C4-2B (cell line): ENCODE measurements at regions not wholly inside any gene's neighbourhood (a gene's known extent, or its start where the extent isn't known, plus 50 kb on each side); places are given as distances from the start of the nearest gene placed in this dataset.

Experiments used
- H3K27ac ChIP-seq: fragments of 450-650 bp; 2 replicates; pipeline ENCODE4 v1.5.1; 2017
- ZFX ChIP-seq: fragments of 450-650 bp; IDR thresholded peaks from 2 replicates; pipeline ENCODE4 v1.6.1; 2017
- TF ChIP-seq, protein P1 (sequence below): fragments of 450-650 bp; conservative IDR thresholded peaks from 2 replicates; pipeline ENCODE4 v1.5.1; 2017; ENCODE audit warnings: mild to moderate bottlenecking

DNA sequence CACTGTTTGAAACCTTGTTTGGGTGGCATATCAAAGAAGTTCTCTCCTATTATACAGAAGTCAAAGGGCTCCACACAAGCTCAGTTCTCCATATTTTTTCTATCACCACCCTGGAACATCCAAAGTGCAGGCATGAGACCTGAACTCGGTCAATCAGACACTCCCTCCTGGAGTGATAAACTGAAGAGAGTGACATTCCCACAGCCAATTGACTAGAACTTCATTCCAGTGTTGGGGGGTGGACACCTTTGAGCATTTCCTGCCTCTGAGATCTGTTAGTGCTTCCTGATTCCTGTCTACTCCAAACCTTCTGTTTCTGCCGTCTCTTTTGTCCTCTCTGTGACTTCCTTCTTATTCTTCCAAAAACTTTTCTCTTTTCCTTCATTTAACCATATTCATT is 220.7 kb upstream of the NOX3 start:
- H3K27ac ChIP-seq, result no peak overlapping the region
- TF ChIP-seq, protein P1, sequence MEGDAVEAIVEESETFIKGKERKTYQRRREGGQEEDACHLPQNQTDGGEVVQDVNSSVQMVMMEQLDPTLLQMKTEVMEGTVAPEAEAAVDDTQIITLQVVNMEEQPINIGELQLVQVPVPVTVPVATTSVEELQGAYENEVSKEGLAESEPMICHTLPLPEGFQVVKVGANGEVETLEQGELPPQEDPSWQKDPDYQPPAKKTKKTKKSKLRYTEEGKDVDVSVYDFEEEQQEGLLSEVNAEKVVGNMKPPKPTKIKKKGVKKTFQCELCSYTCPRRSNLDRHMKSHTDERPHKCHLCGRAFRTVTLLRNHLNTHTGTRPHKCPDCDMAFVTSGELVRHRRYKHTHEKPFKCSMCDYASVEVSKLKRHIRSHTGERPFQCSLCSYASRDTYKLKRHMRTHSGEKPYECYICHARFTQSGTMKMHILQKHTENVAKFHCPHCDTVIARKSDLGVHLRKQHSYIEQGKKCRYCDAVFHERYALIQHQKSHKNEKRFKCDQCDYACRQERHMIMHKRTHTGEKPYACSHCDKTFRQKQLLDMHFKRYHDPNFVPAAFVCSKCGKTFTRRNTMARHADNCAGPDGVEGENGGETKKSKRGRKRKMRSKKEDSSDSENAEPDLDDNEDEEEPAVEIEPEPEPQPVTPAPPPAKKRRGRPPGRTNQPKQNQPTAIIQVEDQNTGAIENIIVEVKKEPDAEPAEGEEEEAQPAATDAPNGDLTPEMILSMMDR, result no peak
- TF ChIP-seq ZFX, result no peak

DNA sequence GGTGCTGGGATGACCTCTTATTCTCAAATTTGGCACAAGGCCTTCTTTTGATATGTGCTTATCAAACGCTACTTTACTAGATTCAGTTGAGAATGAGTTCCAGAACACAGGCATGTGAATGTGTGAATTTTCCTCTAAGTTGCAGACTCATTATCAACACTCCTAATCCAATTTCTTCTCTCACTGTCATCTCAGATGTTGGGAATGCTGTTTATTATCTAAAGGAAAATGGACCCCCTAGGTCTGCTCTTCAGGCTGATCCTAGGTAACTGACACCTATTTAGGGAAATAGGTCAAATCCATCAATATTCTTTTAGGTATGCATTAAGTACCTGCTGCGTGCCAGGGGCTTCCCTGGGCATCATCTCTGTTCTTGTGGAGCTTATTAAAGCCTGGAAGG is 215.0 kb upstream of the NOX3 start:
- TF ChIP-seq, protein P1, result no peak
- TF ChIP-seq ZFX, result no peak
- no peak overlapping the region for H3K27ac ChIP-seq

DNA sequence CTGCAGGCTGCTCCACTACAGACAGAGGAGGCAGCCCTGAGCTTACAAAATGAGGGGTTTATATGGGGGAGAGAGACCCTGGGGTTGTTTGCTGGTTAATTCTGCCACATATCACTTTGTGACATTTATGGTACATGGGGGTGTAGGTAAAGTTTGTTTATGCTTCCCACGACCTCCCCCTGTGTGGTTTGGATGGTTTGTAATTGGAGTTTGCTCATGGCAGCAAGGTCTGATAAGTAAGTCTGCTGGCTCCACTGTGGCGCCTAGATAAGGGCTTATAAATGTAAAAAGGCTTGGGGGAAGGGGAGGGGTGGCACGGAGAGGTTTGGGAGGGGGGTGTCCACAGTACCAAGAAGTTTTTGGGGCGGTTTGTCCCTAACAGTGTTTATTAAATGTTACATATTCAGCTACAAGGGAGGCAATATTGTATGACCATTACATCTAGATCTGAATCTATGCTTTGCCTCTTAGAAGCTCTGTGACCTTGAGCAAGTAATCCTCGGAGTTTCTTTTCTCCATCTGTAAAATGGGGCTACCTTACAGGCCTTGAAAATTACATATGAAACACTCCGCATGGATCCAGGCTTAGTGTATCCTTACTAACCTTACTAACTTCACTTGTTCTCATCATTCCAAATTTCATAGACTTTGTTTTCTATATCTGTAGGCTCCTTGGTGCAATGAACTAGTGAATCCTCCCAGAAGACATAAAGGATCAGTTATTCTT is 204.8 kb upstream of the NOX3 start:
- H3K27ac ChIP-seq, result no peak overlapping the region
- TF ChIP-seq, protein P1, result no peak
- TF ChIP-seq ZFX, result no peak

DNA sequence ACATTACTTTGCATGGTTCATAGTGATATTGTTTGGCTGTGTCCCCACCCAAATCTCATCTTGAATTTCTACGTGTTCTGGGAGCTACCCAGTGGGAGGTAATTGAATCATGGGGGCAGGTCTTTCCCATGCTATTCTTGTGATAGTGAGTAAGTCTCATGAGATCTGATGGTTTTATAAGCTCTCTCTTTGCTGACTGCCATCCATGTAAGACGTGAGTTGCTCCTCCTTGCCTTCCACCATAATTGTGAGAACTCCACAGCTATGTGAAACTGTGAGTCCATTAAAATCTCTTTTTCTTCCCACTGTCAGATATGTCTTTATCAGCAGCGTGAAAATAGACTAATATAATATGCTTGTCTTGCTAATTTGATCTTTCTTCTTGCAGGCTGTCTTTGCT is 200.4 kb upstream of the NOX3 start:
- no peak overlapping the region for H3K27ac ChIP-seq
- TF ChIP-seq, protein P1, result no peak
- no peak for TF ChIP-seq ZFX

DNA sequence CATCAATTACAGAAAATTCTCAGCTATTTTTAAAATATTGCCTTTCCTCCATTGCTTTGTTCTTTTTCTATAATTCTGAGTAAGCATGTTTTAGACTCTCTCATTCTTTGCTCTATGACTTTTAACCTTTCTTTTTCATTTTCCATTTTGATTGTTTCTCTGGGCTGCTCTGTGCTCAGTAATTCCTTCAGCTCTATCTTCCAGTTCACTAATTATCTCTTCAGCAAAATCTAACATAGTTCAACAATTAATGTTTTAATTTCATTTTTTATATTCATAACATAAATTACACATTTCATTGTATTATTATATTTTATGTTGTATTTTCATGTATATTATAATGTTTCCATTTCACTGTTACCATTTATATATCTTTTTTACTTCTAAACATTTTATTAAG is 198.8 kb upstream of the NOX3 start:
- no peak for TF ChIP-seq ZFX
- TF ChIP-seq, protein P1, result no peak
- H3K27ac ChIP-seq, result no peak overlapping the region

DNA sequence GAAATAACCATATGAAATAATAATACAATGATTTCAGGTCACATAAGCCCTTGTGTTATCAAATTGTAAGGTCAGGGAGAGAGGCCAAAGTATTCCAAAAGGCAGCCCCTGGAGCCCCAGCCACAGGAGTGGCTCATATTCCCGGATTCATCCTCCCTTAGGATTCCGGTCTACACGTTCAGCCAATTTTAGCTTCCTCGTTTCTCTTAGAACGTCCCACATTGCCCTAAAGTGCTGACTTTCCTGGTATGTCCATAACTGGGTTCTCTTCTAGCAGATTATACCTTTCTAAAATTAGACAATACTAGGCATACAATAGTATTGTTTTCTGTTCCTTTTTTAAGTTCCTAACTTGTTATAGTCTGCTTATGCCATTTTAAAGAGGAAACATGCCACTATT is 192.7 kb upstream of the NOX3 start:
- TF ChIP-seq ZFX, result no peak
- TF ChIP-seq, protein P1, result no peak
- H3K27ac ChIP-seq, result no peak overlapping the region

DNA sequence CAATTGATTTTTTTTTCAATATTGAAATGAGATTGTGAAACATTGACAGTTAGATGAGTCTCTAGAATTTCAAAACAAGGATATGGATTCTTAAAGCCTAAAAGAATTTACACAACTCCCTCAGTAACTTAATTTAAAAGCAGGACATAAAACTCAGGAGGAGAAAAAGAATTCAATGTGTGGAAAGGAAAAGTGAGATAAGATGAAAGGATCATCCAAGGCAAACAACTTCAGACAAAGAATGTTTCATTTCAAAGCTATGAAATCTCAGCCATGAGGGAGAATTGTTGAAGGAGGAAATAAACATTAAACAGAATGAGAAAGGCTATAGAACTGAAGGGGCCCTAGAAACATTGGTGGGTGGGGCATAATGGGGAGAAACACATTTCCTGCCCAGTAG is 191.7 kb upstream of the NOX3 start:
- no peak overlapping the region for H3K27ac ChIP-seq
- no peak for TF ChIP-seq ZFX

GRCh38 chr6:155646443-155646842 is 190.8 kb upstream of the NOX3 start:
- TF ChIP-seq ZFX, result no peak
- TF ChIP-seq, protein P1, result no peak
- H3K27ac ChIP-seq, result no peak overlapping the region
